Nephron progenitor cell (in vitro differentiated cells): ENCODE measurements at regions not wholly inside any gene's neighbourhood (a gene's known extent, or its start where the extent isn't known, plus 50 kb on each side); places are given as distances from the start of the nearest gene placed in this dataset.

Experiments used
- DNase-seq: peaks from one replicate; pipeline ENCODE4 v3.0.0; 2021
- H3K27ac Mint-ChIP-seq: 2 replicates; pipeline ENCODE4 v1.8.0; 2021; ENCODE audit warnings: mild to moderate bottlenecking, moderate library complexity, mixed read lengths
- H3K27me3 Mint-ChIP-seq: 2 replicates; pipeline ENCODE4 v1.8.0; 2021; ENCODE audit warnings: mild to moderate bottlenecking, low read depth, mixed read lengths; ENCODE audit not compliant: poor library complexity
- H3K36me3 Mint-ChIP-seq: 2 replicates; pipeline ENCODE4 v1.8.0; 2021; ENCODE audit warnings: low read depth, mixed read lengths
- H3K4me1 Mint-ChIP-seq: 2 replicates; pipeline ENCODE4 v1.8.0; 2021; ENCODE audit warnings: mixed read lengths
- H3K4me3 Mint-ChIP-seq: 2 replicates; pipeline ENCODE4 v1.8.0; 2021; ENCODE audit warnings: mild to moderate bottlenecking, moderate library complexity, mixed read lengths
- H3K9me3 Mint-ChIP-seq: 2 replicates; pipeline ENCODE4 v1.8.0; 2021; ENCODE audit warnings: mild to moderate bottlenecking, moderate library complexity, mixed read lengths
- TF ChIP-seq, protein P1 (sequence below): fragments of 200-600 bp; sonication (generic); IDR thresholded peaks from 2 replicates; pipeline ENCODE4 v1.5.0; 2021; ENCODE audit warnings: antibody characterized with exemption

DNA sequence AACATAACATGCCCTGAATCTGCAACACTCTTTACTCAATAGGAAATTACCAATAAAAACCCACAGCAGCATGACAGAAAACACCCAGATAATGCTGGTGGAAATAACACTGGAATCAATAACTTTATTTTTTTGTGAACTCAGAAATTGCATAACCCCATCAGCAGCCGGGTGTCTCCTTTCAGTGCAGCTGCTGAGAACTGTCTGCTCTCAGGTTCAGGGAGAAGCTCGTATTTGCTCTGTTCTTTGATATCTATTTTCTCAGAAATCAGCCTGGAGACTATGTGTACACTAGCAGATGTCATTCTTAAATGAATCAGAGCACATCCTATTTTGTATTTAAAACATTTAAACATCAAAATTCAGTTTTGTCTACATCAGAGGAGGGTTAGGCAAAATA lies 506.0 kb downstream of the POM121L12 start:
- Mint-ChIP-seq H3K27me3 (no peaks in the 10 kb centered on the region), H3K4me3 (no peak overlapping the region), H3K36me3 (no peaks in the 10 kb centered on the region), H3K4me1 (no peaks in the 10 kb centered on the region), H3K9me3 (no peaks in the 10 kb centered on the region), H3K27ac (no peak overlapping the region)
- TF ChIP-seq, protein P1, sequence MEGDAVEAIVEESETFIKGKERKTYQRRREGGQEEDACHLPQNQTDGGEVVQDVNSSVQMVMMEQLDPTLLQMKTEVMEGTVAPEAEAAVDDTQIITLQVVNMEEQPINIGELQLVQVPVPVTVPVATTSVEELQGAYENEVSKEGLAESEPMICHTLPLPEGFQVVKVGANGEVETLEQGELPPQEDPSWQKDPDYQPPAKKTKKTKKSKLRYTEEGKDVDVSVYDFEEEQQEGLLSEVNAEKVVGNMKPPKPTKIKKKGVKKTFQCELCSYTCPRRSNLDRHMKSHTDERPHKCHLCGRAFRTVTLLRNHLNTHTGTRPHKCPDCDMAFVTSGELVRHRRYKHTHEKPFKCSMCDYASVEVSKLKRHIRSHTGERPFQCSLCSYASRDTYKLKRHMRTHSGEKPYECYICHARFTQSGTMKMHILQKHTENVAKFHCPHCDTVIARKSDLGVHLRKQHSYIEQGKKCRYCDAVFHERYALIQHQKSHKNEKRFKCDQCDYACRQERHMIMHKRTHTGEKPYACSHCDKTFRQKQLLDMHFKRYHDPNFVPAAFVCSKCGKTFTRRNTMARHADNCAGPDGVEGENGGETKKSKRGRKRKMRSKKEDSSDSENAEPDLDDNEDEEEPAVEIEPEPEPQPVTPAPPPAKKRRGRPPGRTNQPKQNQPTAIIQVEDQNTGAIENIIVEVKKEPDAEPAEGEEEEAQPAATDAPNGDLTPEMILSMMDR, result no peak
- no peak for DNase-seq

DNA sequence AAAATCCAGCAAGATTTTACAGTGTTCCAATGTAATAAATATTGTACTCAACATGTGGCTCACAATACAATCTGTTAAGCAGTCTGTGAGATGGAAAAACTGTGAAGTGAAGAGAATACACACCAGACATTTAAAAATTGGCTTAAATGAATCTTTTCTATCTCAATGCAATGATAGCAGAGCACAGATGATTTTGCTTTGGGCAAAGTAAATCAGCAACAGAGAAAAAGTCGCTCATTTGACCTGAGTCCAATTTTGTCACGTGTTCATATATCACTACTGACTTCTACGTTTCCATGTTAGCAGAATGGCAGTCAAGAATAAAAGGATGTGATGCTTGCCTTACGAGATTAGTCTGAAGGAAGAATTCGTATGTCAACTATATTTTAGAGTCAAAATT lies 506.7 kb downstream of the POM121L12 start:
- H3K9me3 Mint-ChIP-seq, result no peaks in the 10 kb centered on the region
- no peaks in the 10 kb centered on the region for H3K4me1 Mint-ChIP-seq
- TF ChIP-seq, protein P1, result no peak
- DNase-seq, result no peak
- H3K4me3 Mint-ChIP-seq, result no peak overlapping the region
- H3K36me3 Mint-ChIP-seq, result no peaks in the 10 kb centered on the region
- H3K27me3 Mint-ChIP-seq, result no peaks in the 10 kb centered on the region
- no peak overlapping the region for H3K27ac Mint-ChIP-seq
